Endothelial cell of umbilical vein (primary cell): ENCODE measurements at regions not wholly inside any gene's neighbourhood (a gene's known extent, or its start where the extent isn't known, plus 50 kb on each side); places are given as distances from the start of the nearest gene placed in this dataset.

ENCODE experiments used
- EZH2 ChIP-seq: IDR thresholded peaks from 2 replicates; pipeline ENCODE4 v1.6.1; 2012; ENCODE audit warnings: borderline replicate concordance, low read depth, mild to moderate bottlenecking, moderate library complexity, low read length, inconsistent platforms; ENCODE audit not compliant: severe bottlenecking
- FOS ChIP-seq: IDR thresholded peaks from 2 replicates; pipeline ENCODE4 v1.6.1; 2011; ENCODE audit warnings: mild to moderate bottlenecking, low read length, moderate library complexity, borderline replicate concordance; ENCODE audit not compliant: insufficient read depth
- JUN ChIP-seq: IDR thresholded peaks from 2 replicates; pipeline ENCODE4 v1.6.1; 2011; ENCODE audit warnings: borderline replicate concordance, low read depth; ENCODE audit not compliant: insufficient read length, insufficient read depth
- POLR2A ChIP-seq: IDR thresholded peaks from 2 replicates; pipeline ENCODE4 v1.6.1; 2012; ENCODE audit warnings: low read depth, mild to moderate bottlenecking, control low read depth, low read length
- POLR2AphosphoS5 ChIP-seq: IDR thresholded peaks from 2 replicates; pipeline ENCODE4 v1.6.1; 2012; ENCODE audit warnings: low read depth, mild to moderate bottlenecking, control low read depth, low read length, moderate library complexity; ENCODE audit not compliant: insufficient read depth
- TF ChIP-seq, protein P1 (sequence below), 2 donors: IDR thresholded peaks; 1 replicate in 1 of 2; 2 replicates in 1 of 2; pipeline ENCODE4 v1.5.1; 2011; ENCODE audit warnings: low read length in 2 of 2, mild to moderate bottlenecking in 2 of 2, moderate library complexity in 2 of 2, control low read depth in 1 of 2, inconsistent platforms in 1 of 2, low read depth in 1 of 2; ENCODE audit not compliant: insufficient read depth in 1 of 2; ENCODE audit errors: extremely low read depth in 1 of 2

DNA sequence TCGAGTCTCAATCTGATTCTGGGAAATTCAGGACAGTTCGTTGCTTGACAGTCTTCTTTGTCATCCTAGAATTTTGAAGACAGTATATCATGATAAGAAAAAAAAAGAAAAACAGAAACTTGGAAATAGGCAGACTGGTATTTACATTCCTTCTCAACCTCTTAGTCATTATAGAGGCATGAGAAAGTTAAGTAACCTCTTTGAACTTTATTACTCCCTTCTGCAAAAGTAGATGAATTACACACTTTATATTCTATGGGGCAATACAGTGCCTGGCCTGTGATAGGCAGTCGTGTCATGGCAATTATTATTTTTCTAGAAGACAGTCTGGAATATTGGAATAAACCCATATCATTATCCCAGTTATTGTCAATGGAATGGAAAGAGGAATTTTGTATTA is 828.9 kb downstream of the TLR4 start:
- TF ChIP-seq, protein P1, sequence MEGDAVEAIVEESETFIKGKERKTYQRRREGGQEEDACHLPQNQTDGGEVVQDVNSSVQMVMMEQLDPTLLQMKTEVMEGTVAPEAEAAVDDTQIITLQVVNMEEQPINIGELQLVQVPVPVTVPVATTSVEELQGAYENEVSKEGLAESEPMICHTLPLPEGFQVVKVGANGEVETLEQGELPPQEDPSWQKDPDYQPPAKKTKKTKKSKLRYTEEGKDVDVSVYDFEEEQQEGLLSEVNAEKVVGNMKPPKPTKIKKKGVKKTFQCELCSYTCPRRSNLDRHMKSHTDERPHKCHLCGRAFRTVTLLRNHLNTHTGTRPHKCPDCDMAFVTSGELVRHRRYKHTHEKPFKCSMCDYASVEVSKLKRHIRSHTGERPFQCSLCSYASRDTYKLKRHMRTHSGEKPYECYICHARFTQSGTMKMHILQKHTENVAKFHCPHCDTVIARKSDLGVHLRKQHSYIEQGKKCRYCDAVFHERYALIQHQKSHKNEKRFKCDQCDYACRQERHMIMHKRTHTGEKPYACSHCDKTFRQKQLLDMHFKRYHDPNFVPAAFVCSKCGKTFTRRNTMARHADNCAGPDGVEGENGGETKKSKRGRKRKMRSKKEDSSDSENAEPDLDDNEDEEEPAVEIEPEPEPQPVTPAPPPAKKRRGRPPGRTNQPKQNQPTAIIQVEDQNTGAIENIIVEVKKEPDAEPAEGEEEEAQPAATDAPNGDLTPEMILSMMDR (IDR thresholded peaks at IDR 0.05; ENCODE audit: extremely low read depth in 1 of 2, insufficient read depth in 1 of 2, low read depth in 1 of 2, low read length in 2 of 2) = no peak
- TF ChIP-seq JUN (peak; percentile 25), POLR2AphosphoS5 (no peak), POLR2A (no peak), EZH2 (no peak), FOS (no peak)
